Right cardiac atrium (tissue), 5 donors: ENCODE measurements at regions not wholly inside any gene's neighbourhood (a gene's known extent, or its start where the extent isn't known, plus 50 kb on each side); places are given as distances from the start of the nearest gene placed in this dataset.

ENCODE experiments used
- ATAC-seq, 2 donors: fragments of 200-7000 bp; cut with Tn5 transposase; one replicate each; pipeline versions ENCODE4 v1.8.0 to v1.9.1; 2020; ENCODE audit warnings: moderate library complexity in 2 of 2, mild to moderate bottlenecking in 1 of 2
- DNase-seq, 3 donors: peaks; one replicate each; pipeline ENCODE4 v3.0.0-alpha.2; 2020
- H3K27ac ChIP-seq: one replicate; pipeline ENCODE4 v1.5.1; 2013; ENCODE audit warnings: mild to moderate bottlenecking, low read length, control low read depth, moderate library complexity
- H3K27me3 ChIP-seq: one replicate; pipeline ENCODE4 v1.6.1; 2013; ENCODE audit not compliant: control insufficient read depth, insufficient read depth
- H3K4me1 ChIP-seq: one replicate; pipeline ENCODE4 v1.6.1; 2013; ENCODE audit warnings: low read length; ENCODE audit not compliant: control insufficient read depth, insufficient read depth
- H3K4me3 ChIP-seq: one replicate; pipeline ENCODE4 v1.5.1; 2013; ENCODE audit warnings: low read length, control low read depth
- H3K9me3 ChIP-seq: one replicate; pipeline ENCODE4 v1.6.1; 2013; ENCODE audit warnings: low read length; ENCODE audit not compliant: control insufficient read depth
- WGBS: extraction: QIAGEN DNeasy Blood & Tissue Kit; methylation state at CpG from one replicate; pipeline ENCODE4 v1.1.7; 2013; 5-methylcytosine and 5-hydroxymethylcytosine counted together
- intact Hi-C, 4 donors: fragments of 100-400 bp; cut with DNase I; formaldehyde crosslinking; loops; one replicate each; pipeline versions ENCODE4 v1.11.0 to v1.14.0; 2022 to 2023
- donor health status: healthy with polysubstance abuse.
- donor health status: DM: no; HTN: yes; CAD: no.
- donor health status: DM: no; HTN: no; CAD: no.
- donor health status: DM: no; HTN: yes; CAD: no; lungs with severe emphysema.
- donor health status: DM: yes; HTN: yes; CAD: no.

DNA sequence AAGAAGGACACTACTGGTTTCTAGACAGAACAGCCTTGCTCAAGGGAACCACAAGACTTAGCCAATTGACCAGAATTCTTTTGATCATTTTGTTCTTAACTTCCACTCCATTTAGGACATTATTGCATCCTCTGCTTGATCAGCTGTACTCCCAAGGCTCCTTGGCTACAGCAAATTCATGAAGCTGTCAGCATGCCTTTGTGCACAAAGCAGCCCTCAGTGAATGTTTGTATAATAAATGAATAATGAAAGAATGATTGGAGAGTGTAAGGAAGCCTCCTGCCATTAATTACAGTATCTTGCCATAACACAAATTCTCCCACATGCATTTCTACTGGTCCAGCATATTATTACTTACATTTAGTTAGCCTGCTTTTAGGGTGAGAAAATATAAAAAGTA is 449.6 kb downstream of the SLCO4C1 start:
- Histone ChIP-seq H3K27me3 (no peaks in the 10 kb centered on the region), H3K4me3 (no peak overlapping the region), H3K27ac (no peak overlapping the region), H3K4me1 (no peaks in the 10 kb centered on the region), H3K9me3 (no peaks in the 10 kb centered on the region)
- DNase-seq (no peak), ATAC-seq (no peak)
- intact Hi-C loops = no loop called here

DNA sequence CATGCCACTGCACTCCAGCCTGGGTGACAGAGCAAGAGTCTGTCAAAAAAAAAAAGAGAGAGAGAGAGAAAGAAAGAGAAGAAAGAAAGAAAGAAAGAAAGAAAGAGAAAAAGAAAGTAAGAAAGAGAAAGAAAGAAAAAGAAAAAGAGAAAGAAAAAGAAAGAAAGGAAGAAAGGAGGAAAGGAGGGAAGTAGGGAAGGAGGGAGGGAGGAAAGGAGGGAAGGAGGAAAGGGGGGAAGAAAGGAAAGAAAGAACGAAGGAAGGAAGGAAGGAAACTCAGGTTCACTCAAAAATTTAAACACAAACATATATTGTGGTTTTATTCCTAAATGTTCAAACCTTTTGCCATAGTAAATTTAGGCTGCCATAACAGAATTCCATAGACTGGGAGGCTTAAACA is 453.0 kb downstream of the SLCO4C1 start:
- intact Hi-C loops = no loop called here
- Histone ChIP-seq H3K9me3 (no peaks in the 10 kb centered on the region), H3K27ac (no peak overlapping the region), H3K4me1 (no peaks in the 10 kb centered on the region), H3K4me3 (no peak overlapping the region), H3K27me3 (no peaks in the 10 kb centered on the region)
- no peak for DNase-seq
- ATAC-seq = no peak
- WGBS = 71% methylated on average over 1 of the region's 1 CpG

DNA sequence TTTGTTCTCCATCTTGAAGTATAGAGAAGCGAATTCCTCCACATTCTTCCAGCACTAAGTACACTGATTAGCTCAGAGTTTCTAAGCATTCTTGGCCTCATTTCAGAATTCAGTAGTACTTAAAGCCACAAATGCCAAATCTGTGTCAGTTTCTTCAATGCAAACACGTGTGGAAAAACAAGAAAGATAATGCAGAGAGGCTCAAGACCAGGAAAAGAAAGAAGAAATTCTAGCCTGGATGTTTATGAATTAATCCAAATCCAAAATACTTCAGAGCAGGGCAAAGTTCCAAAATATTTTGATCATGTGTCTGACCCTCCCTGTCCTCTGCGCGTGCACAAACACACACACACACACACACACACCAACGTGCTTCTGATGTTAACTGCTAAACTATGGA is 457.6 kb downstream of the SLCO4C1 start:
- no peak overlapping the region for H3K27ac ChIP-seq
- DNase-seq = peak in 1 of 3 donors; percentile 4
- ATAC-seq = no peak
- no peaks in the 10 kb centered on the region for H3K4me1 ChIP-seq
- H3K27me3 ChIP-seq = no peaks in the 10 kb centered on the region
- H3K4me3 ChIP-seq = no peak overlapping the region
- WGBS = 32% methylated on average over 5 of the region's 5 CpGs
- intact Hi-C loops = no loop called here
- H3K9me3 ChIP-seq = no peaks in the 10 kb centered on the region

DNA sequence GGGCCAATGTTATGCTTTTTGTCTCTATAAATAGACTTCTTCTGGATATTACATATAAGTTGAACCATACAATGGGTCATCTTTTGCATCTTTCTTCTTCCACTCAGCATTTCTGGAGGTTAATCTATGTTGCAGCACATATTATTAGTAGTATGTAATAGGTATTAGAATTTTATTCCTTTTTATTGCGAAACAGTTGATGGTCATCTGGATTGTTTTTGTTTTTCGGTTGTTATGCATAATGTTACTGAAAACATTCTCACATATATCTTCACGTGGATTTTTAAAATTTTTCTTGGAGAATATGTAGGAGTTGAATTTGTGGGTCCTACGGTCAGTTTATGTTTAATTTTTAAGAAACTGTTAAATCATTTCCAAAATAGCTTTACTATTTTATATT is 466.8 kb downstream of the SLCO4C1 start:
- Histone ChIP-seq H3K4me3 (no peak overlapping the region), H3K27ac (no peak overlapping the region), H3K9me3 (no peaks in the 10 kb centered on the region), H3K4me1 (no peaks in the 10 kb centered on the region), H3K27me3 (no peaks in the 10 kb centered on the region)
- WGBS = 49% methylated on average over 4 of the region's 4 CpGs
- intact Hi-C loops = no loop called here
- ATAC-seq (no peak), DNase-seq (no peak)

DNA sequence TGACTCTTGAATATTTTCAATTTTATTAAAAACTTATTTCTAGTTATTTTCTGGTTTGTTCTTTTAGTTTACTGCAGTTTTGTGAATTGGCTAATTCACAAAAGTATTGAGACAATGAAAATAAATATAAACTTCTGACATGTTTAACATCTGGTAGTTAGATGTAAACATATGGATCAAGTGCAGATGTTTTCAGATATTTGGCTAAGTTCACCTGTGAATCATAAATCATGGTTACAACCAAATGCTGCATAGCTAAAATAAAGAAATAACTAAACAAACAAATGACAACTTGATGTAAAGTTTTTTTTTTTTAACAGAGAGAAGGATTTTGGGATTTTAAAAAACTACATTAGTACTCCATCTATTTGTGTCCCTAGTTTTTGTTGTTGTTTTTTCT is 484.6 kb downstream of the SLCO4C1 start:
- Histone ChIP-seq H3K4me3 (no peak overlapping the region), H3K27me3 (no peaks in the 10 kb centered on the region)
- DNase-seq = no peak

DNA sequence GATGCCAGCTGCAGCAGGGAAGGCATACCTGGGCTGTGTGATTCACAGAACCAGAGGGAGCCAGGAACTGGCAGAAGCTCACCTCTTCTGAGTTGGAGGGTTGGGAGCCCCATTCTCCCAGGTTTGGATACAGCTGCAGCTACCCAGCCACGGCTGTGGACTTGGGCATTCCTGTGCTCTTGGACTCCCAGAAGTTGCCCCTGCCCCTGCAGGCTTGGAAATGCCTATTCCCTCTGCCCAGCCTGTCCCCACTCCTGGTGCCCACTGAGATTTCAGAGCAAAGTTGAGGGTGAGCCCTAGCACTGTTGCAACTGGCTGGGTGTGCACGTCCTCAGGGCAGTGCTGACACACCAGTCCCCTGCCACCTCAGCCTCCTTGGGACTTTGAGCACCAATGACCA is 489.7 kb downstream of the SLCO4C1 start:
- H3K4me1 ChIP-seq = no peaks in the 10 kb centered on the region
- intact Hi-C loops = no loop called here
- ATAC-seq = no peak

More for the DNA sequence above, 484.6 kb downstream of the SLCO4C1 start:
- Histone ChIP-seq H3K27ac (no peak overlapping the region), H3K4me1 (no peaks in the 10 kb centered on the region), H3K9me3 (no peaks in the 10 kb centered on the region)
- intact Hi-C loops = no loop called here
- no peak for ATAC-seq

DNA sequence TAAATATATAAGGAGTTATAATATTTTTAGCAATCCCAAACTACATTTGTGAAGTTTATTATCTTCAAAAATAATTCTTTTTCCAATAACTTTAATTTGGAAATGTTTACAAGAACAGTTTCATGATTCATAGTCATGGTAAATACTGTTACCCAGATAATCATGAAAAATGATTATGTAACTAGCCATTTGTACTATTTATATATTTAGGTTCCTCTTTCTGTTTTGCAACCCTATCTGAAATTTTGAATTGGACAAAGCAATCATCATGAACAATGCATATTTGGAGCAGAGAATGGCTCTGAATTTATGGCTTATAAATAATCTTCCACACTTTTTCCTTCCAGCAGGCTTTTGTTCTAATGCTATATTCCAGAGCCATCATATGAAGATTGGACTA is 499.7 kb downstream of the SLCO4C1 start:
- intact Hi-C loops = no loop called here
- Histone ChIP-seq H3K4me1 (no peaks in the 10 kb centered on the region), H3K9me3 (no peaks in the 10 kb centered on the region), H3K27ac (no peak overlapping the region), H3K4me3 (no peak overlapping the region), H3K27me3 (no peaks in the 10 kb centered on the region)
- no peak for DNase-seq
- ATAC-seq = no peak

More for the DNA sequence above, 489.7 kb downstream of the SLCO4C1 start:
- H3K4me3 ChIP-seq = no peak overlapping the region
- H3K9me3 ChIP-seq = no peaks in the 10 kb centered on the region
- peak in 1 of 3 donors; percentile 27 for DNase-seq
- no peaks in the 10 kb centered on the region for H3K27me3 ChIP-seq
- 74% methylated on average over 2 of the region's 2 CpGs for WGBS
- no peak overlapping the region for H3K27ac ChIP-seq

DNA sequence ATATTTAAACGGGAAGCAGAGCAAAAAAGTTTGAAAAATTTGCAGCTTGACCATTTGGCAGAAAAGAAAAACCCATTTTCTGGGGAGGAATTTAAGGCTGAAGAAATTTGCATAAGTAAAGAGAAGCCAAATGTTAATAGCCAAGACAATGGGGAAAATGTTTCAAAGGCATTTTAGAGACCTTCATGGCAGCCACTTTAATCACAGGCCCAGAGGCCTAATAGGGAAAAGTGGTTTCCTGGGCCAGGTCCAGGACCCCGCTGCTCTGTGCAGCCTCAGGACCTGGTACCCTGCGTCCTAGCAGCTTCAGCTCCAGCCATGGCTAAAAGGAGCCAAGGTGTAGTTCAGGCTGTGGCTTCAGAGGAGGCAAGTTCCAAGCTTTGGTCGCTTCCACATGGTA is 507.3 kb downstream of the SLCO4C1 start:
- Histone ChIP-seq H3K27ac (no peak overlapping the region), H3K9me3 (no peaks in the 10 kb centered on the region), H3K4me1 (no peaks in the 10 kb centered on the region), H3K4me3 (no peak overlapping the region), H3K27me3 (no peaks in the 10 kb centered on the region)
- 70% methylated on average over 4 of the region's 4 CpGs for WGBS
- no peak for ATAC-seq
- DNase-seq = no peak
- intact Hi-C loops = no loop called here

DNA sequence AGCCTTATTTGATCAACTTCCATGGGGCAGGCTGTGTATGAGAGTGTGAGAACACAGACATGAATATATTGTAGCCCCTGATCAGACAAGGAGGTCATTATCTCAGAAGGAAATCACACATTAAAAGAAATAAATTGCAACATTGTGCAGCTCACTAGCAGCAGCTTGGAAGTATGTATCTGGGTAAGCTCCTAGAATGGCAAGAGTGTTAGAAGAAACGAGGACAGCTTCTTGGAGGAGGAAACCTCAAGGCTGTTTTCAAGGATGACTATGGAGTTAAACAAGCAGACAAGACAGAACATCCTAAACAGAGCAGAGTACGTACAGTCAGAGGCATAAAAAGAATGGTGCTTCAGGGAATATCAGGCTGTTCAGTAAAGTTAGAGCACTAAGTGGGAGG is 511.0 kb downstream of the SLCO4C1 start:
- H3K9me3 ChIP-seq = no peaks in the 10 kb centered on the region
- H3K27ac ChIP-seq = no peak overlapping the region
- H3K4me3 ChIP-seq = no peak overlapping the region
- WGBS = 34% methylated on average over 2 of the region's 2 CpGs
- DNase-seq (no peak), ATAC-seq (no peak)
- intact Hi-C loops = no loop called here
- no peaks in the 10 kb centered on the region for H3K27me3 ChIP-seq
- H3K4me1 ChIP-seq = no peaks in the 10 kb centered on the region

DNA sequence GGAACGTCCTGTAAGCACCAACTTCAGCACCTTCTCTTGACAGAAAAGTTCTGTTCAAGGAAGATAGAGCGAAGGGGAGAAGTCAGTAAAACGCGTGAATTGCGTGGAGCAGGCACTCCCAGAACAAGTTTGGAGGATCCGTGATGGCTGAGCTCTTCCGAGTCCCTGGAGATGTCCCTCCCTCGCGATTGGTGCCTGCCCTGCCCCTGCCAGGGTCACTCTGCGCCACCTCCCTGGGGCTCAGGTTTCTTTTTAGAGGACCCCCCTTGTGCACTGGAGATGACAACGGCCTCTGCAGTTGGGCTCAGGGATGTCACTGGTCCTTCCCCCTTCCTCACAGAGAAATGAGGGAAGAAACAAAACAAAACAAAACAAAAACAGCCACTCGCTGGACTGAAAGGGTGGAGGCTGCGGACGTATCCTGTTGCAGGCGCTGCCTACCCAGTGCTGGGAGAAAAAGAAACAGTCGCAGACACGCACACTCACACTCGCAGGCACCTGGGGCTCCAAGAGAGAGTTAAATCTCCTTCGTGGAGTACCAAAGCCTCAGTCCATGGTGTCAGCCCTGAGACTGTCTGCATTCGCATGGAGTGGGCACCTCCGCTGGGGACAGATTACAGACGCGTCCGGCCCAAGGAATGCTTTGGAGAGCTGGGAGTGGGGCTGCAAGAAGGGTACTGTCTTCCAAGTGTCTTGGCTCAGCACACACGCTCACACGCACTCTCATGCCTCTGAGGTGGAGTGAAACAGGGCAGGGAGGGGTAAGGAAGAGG is 512.7 kb downstream of the SLCO4C1 start:
- intact Hi-C loops = no loop called here
- ATAC-seq = no peak
- WGBS = 27% methylated on average over 26 of the region's 26 CpGs

DNA sequence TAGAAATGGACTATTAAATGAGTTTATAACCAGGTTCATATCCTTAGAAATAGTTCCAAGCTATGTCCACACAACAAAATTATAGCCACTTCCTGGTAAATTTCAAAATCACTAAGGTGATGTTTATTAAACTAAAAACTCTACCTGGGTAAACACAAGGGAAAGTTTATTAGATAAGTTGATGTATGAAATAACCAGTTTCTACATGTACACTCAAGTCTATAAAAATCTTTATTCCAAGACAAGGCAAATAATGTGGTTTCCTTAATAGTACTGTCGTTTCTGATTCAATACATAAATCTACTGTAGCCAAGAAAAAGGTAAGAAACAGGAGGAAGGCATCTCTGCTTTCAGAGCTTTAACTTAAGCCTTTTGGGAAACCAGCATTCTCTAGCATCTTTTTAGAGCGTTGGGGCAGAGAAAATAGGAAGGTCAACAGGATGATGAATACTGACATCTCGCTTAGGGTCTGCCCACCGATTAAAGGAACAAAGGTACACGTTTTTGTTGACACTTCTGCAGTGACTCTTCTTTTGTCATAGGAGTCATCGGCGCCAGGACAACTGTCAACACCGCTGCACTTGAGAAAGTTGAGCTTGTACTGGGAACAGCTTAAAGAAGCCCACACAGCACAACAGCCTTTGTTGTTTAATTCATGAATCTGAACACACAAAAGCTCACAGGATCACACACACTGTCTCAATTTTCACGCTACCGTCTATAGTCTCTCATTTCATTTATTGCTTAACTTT is 513.6 kb downstream of the SLCO4C1 start:
- no peak overlapping the region for H3K27ac ChIP-seq
- DNase-seq = no peak
- no peak overlapping the region for H3K4me3 ChIP-seq
- H3K27me3 ChIP-seq = no peaks in the 10 kb centered on the region
- H3K4me1 ChIP-seq = no peaks in the 10 kb centered on the region
- 58% methylated on average over 10 of the region's 10 CpGs for WGBS
- no peak for ATAC-seq
- intact Hi-C loops = no loop called here
- no peaks in the 10 kb centered on the region for H3K9me3 ChIP-seq

More for the DNA sequence above, 512.7 kb downstream of the SLCO4C1 start:
- peak in 1 of 3 donors; percentile 33 for DNase-seq
- H3K27ac ChIP-seq = no peak overlapping the region
- peak overlapping the region; percentile 24 for H3K4me3 ChIP-seq
- H3K4me1 ChIP-seq = no peaks in the 10 kb centered on the region
- H3K9me3 ChIP-seq = no peaks in the 10 kb centered on the region
- H3K27me3 ChIP-seq = no peaks in the 10 kb centered on the region
